Activated T-helper 2 cell treated with anti-CD3 and anti-CD28 coated beads, Interferon-gamma antibody, Interleukin-2, Interleukin-4, amounts not matched to agents 10 μg/mL and 5 μg/mL and 100 μg/mL, durations not matched to agents 14 hours and 24 hours and 36 hours (primary cell): ENCODE measurements at regions not wholly inside any gene's neighbourhood (a gene's known extent, or its start where the extent isn't known, plus 50 kb on each side); places are given as distances from the start of the nearest gene placed in this dataset.
"Not testable (repeated sequence)": the region's sequence is repeated elsewhere in the genome, so short reads cannot be mapped to it uniquely, and the experiment has no call there.

Experiments
- DNase-seq: peaks from one replicate; pipeline ENCODE4 v3.0.0; 2021; ENCODE audit warnings: low spot score
- H3K27ac Mint-ChIP-seq: one replicate; pipeline ENCODE4 v1.8.0; 2021; ENCODE audit warnings: mixed read lengths
- H3K27me3 Mint-ChIP-seq: one replicate; pipeline ENCODE4 v1.8.0; 2021; ENCODE audit warnings: low read depth, mixed read lengths
- H3K36me3 Mint-ChIP-seq: one replicate; pipeline ENCODE4 v1.8.0; 2021; ENCODE audit warnings: low read depth, mixed read lengths
- H3K4me1 Mint-ChIP-seq: one replicate; pipeline ENCODE4 v1.8.0; 2021; ENCODE audit warnings: low read depth, mixed read lengths
- H3K4me3 Mint-ChIP-seq: one replicate; pipeline ENCODE4 v1.8.0; 2021; ENCODE audit warnings: low read depth, mild to moderate bottlenecking, moderate library complexity, mixed read lengths
- H3K9me3 Mint-ChIP-seq: one replicate; pipeline ENCODE4 v1.8.0; 2021; ENCODE audit warnings: mixed read lengths
- intact Hi-C: fragments of 100-400 bp; cut with micrococcal nuclease; formaldehyde crosslinking; loops from one replicate; pipeline ENCODE4 v1.15.1; 2023

- intact Hi-C loops, result no loop called here
- H3K27ac Mint-ChIP-seq, result no peak overlapping the region
- H3K36me3 Mint-ChIP-seq, result no peaks in the 10 kb centered on the region
- DNase-seq, result no peak
- peaks cover 2% of the 10 kb centered on the region for H3K27me3 Mint-ChIP-seq
- peaks cover 32% of the 10 kb centered on the region for H3K4me1 Mint-ChIP-seq
- no peak overlapping the region for H3K4me3 Mint-ChIP-seq
- no peaks in the 10 kb centered on the region for H3K9me3 Mint-ChIP-seq
Observed at GRCh38 chr2:128516938-128517337, 198.3 kb upstream of the HS6ST1 start.

DNA sequence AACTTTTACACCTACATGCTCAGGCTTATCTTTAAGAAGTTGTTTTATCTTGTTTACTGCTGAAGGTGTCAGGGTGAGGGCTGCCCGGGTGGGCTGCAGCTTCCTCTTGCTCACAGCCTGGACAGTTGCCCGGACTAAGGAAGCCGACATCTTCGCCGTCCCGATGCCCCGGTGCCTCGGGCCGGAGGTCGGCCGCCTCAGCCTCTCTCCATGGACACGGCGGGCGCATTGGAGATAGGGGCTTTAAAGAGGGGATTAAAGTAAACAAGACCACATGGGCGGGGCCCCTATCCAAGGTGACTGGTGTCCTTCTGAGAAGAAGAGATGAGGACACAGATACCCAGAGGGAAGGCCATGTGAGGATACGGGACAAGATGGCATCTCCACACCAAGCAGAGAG is 200.4 kb upstream of the HS6ST1 start:
- H3K36me3 Mint-ChIP-seq, H3K27ac Mint-ChIP-seq, H3K27me3 Mint-ChIP-seq, intact Hi-C loops, H3K9me3 Mint-ChIP-seq, DNase-seq, H3K4me3 Mint-ChIP-seq: not testable (repeated sequence)
- H3K4me1 Mint-ChIP-seq, result peaks cover 26% of the 10 kb centered on the region

DNA sequence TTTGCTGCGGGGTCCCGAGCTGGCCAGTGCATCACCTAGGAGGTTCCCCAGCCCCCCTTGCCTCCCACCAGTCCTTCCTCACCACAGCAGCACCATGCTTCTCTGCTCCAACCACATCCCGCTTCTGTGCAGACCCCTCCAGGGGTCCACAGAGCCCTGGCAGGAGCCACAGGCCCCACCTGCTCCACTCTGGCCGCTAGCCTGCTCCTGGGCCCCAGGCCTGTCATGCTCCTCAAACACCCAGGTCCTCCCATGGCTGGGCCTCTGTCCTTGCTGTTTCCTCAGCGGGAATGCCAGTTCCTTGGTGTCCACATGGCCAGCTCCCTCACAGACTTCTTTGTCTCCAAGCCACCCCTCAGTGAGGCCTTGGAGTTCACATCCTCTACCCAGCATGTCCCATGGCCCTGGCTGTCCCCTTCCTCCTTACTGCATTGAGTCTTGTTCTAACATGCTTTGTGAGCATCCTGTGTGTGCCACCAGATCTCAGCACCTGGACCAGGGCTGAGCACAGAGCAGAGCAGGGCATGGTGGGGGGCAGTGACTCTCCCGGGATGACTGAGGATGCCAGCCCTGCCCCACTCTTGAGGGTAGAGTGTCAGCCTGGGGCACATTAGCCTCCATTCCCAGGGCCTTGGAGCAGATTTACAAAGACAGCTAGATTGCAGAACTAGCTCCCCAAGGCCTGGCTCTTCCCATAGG is 201.0 kb upstream of the HS6ST1 start:
- no peak for DNase-seq
- intact Hi-C loops, result loop anchor here (1.0 kb wide), 2 partner anchors 18 to 46 kb away; no protein-coding TSS in a partner anchor
- peaks cover 5% of the 10 kb centered on the region for H3K9me3 Mint-ChIP-seq
- peaks cover 8% of the 10 kb centered on the region for H3K27me3 Mint-ChIP-seq
- no peak overlapping the region for H3K4me3 Mint-ChIP-seq
- peaks cover 21% of the 10 kb centered on the region for H3K4me1 Mint-ChIP-seq
- no peak overlapping the region for H3K27ac Mint-ChIP-seq
- no peaks in the 10 kb centered on the region for H3K36me3 Mint-ChIP-seq

DNA sequence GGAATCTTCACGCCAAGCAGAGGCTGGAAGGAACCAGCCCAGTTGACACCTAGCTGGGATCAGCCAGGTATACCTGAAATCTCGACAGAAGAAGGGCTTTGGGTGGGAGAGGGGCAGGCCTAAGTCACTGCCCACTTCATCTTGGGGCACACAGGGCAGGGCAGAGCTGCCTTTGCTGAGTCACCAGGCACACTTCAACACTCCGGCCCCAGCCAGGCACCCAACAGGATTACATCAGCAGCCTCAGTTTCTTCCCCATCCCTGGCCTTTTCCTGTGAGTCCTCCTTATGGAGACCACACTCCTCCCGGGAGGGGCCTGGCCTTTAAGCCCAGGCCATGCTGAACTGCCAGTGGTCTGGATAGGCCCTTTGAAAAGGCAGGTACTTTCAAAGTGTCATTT is 201.7 kb upstream of the HS6ST1 start:
- no peaks in the 10 kb centered on the region for H3K36me3 Mint-ChIP-seq
- peaks cover 5% of the 10 kb centered on the region for H3K9me3 Mint-ChIP-seq
- no peak for DNase-seq
- H3K4me1 Mint-ChIP-seq, result peaks cover 21% of the 10 kb centered on the region
- no peak overlapping the region for H3K4me3 Mint-ChIP-seq
- intact Hi-C loops, result loop anchor here (1.0 kb wide), 2 partner anchors 17 to 47 kb away; no protein-coding TSS in a partner anchor
- H3K27ac Mint-ChIP-seq, result no peak overlapping the region
- H3K27me3 Mint-ChIP-seq, result peaks cover 8% of the 10 kb centered on the region

GRCh38 chr2:128520791-128521190 is 202.1 kb upstream of the HS6ST1 start:
- peaks cover 21% of the 10 kb centered on the region for H3K4me1 Mint-ChIP-seq
- H3K9me3 Mint-ChIP-seq, result peaks cover 5% of the 10 kb centered on the region
- H3K27ac Mint-ChIP-seq, result peak overlapping the region; percentile 5
- intact Hi-C loops, result loop anchor here (1.0 kb wide), 3 partner anchors 14 to 47 kb away; no protein-coding TSS in a partner anchor
- no peak overlapping the region for H3K4me3 Mint-ChIP-seq
- no peaks in the 10 kb centered on the region for H3K36me3 Mint-ChIP-seq
- H3K27me3 Mint-ChIP-seq, result peaks cover 8% of the 10 kb centered on the region
- DNase-seq, result peak; percentile 57

- intact Hi-C loops, result loop anchor here (1.0 kb wide), 1 partner anchor 13 kb away; no protein-coding TSS in a partner anchor
- Mint-ChIP-seq H3K36me3 (no peaks in the 10 kb centered on the region), H3K27me3 (peaks cover 7% of the 10 kb centered on the region), H3K27ac (no peak overlapping the region), H3K9me3 (peaks cover 5% of the 10 kb centered on the region), H3K4me1 (peaks cover 21% of the 10 kb centered on the region), H3K4me3 (no peak overlapping the region)
- DNase-seq, result no peak
Observed at GRCh38 chr2:128521482-128521881, 202.8 kb upstream of the HS6ST1 start.

DNA sequence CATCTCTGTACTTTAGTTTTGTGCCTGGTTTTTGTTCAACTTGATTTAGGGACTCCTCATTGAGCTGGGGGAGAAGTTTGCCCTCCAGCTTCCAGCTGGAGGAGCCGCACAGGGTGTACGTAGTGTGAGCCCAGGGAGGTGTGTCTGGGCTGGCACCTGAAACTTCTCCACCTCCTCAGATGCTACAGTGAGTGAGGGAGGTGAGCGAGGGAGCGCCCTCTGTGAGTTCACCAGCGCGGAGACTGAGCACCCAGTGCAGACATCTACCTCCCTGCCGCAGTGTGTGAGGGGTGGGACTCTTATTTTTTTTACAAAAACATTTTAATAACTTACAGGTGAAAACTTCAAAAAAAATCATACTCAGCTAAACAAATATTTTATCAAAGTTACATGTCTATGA is 204.2 kb upstream of the HS6ST1 start:
- peaks cover 6% of the 10 kb centered on the region for H3K27me3 Mint-ChIP-seq
- intact Hi-C loops, result no loop called here
- peaks cover 21% of the 10 kb centered on the region for H3K4me1 Mint-ChIP-seq
- H3K4me3 Mint-ChIP-seq, result no peak overlapping the region
- no peaks in the 10 kb centered on the region for H3K36me3 Mint-ChIP-seq
- peaks cover 5% of the 10 kb centered on the region for H3K9me3 Mint-ChIP-seq
- no peak for DNase-seq
- H3K27ac Mint-ChIP-seq, result no peak overlapping the region

DNA sequence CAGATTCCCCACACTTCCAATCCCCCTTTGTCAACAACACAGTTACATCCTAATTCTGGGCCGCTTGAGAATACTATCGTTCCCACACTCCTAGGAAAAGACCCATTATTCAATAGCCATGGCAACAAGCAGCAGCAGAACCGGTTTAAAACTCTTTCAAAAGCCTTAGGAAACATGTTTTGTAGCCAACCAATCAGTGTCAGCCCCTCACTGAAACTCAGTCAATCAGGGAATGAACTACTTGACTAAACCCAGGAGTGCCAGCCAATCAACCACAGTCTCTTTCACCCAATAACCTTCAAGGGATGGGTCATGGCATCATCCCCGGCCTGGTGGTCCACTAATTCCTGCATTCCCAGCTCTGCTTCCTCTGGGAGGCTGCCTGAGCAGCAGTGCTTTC is 204.8 kb upstream of the HS6ST1 start:
- no peaks in the 10 kb centered on the region for H3K36me3 Mint-ChIP-seq
- no peak overlapping the region for H3K27ac Mint-ChIP-seq
- H3K4me3 Mint-ChIP-seq, result no peak overlapping the region
- H3K27me3 Mint-ChIP-seq, result peaks cover 6% of the 10 kb centered on the region
- peaks cover 5% of the 10 kb centered on the region for H3K9me3 Mint-ChIP-seq
- peaks cover 21% of the 10 kb centered on the region for H3K4me1 Mint-ChIP-seq
- intact Hi-C loops, result no loop called here
- DNase-seq, result no peak

DNA sequence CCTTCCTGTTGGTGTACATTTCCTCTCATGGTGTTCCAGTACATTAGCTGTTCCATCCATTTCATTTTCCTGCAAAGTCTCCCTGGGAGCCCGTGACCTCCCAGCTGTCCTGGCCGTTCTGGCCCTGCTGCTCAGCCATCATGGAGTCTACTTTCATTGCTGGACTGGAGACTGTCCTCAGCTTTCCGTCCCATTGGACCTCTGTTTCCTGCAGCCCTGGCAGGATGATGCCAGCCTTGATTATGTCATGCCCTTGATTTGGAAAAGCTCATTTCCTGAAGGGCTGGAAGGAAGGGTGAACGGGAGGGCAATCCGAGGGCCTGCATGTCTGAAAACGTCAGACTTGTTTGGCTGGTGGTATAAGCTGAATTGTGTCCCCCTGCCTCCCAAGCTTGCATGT is 205.5 kb upstream of the HS6ST1 start:
- no peaks in the 10 kb centered on the region for H3K36me3 Mint-ChIP-seq
- intact Hi-C loops, result no loop called here
- H3K4me1 Mint-ChIP-seq, result peaks cover 21% of the 10 kb centered on the region
- no peak overlapping the region for H3K27ac Mint-ChIP-seq
- H3K4me3 Mint-ChIP-seq, result no peak overlapping the region
- no peak for DNase-seq
- peaks cover 5% of the 10 kb centered on the region for H3K9me3 Mint-ChIP-seq
- H3K27me3 Mint-ChIP-seq, result peaks cover 6% of the 10 kb centered on the region

- DNase-seq, result no peak
- intact Hi-C loops, result no loop called here
- Mint-ChIP-seq H3K4me3 (no peak overlapping the region), H3K27me3 (peaks cover 6% of the 10 kb centered on the region), H3K4me1 (peaks cover 11% of the 10 kb centered on the region), H3K9me3 (peaks cover 5% of the 10 kb centered on the region), H3K36me3 (no peaks in the 10 kb centered on the region), H3K27ac (no peak overlapping the region)
Observed at GRCh38 chr2:128525653-128526052, 207.0 kb upstream of the HS6ST1 start.

DNA sequence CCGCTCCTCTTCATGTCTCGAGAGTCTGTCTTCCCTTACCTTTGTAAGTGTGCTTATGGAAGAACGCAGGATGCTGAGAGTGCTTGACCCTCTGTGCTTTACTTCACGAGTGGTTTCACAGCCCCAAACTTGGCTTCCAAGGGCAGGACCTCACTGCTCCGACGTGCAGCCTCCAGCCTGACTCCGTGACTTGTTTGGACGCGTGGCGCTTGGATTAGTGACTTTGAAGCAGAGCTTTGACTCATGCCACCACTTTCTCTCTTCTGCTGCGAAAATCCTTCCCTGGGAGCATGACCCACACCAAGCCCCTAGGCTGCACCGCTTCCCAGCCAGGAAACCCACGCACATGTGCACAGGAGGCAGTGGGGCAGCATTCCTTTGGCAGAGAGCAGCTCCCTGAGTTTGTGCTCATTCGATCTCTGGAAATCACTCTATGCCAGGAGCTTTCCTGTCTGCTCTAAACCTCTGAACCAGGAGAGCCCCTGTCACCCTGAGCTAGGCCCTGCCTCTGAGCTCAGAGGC is 207.8 kb upstream of the HS6ST1 start:
- Mint-ChIP-seq H3K36me3 (no peaks in the 10 kb centered on the region), H3K27ac (no peak overlapping the region), H3K4me1 (peaks cover 13% of the 10 kb centered on the region), H3K4me3 (no peak overlapping the region), H3K27me3 (peaks cover 6% of the 10 kb centered on the region), H3K9me3 (peaks cover 5% of the 10 kb centered on the region)
- no peak for DNase-seq
- intact Hi-C loops, result no loop called here

DNA sequence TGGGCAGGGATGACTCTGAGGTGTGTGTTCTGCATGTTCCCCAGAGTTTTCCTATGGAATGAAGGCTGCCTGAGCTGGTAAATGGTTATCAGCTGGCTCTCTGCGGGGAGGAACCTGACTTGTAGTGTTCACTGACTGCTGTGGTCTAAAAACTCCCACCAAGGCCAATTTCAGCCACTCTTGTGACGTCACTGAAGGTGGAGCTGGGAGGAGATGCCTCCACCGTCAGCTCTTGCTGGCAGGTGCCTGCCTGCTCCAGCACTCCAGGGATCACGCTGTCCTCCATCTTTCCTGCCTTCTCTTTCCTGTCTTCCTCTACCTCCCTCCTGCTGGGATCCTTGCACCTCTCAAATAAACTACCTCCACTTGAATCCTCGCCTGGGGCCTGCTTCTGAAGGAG is 209.5 kb upstream of the HS6ST1 start:
- Mint-ChIP-seq H3K9me3 (peaks cover 5% of the 10 kb centered on the region), H3K4me1 (peaks cover 14% of the 10 kb centered on the region), H3K4me3 (no peak overlapping the region), H3K27me3 (peaks cover 6% of the 10 kb centered on the region), H3K27ac (no peak overlapping the region), H3K36me3 (no peaks in the 10 kb centered on the region)
- no peak for DNase-seq
- intact Hi-C loops, result no loop called here

GRCh38 chr2:128530025-128530573 is 211.4 kb upstream of the HS6ST1 start:
- intact Hi-C loops, result no loop called here
- Mint-ChIP-seq H3K36me3 (no peaks in the 10 kb centered on the region), H3K27me3 (no peaks in the 10 kb centered on the region), H3K4me3 (no peak overlapping the region), H3K27ac (no peak overlapping the region), H3K9me3 (no peaks in the 10 kb centered on the region), H3K4me1 (peaks cover 29% of the 10 kb centered on the region)
- DNase-seq, result no peak
